ENCODE measurements at regions not wholly inside any gene's neighbourhood (a gene's known extent, or its start where the extent isn't known, plus 50 kb on each side); places are given as distances from the start of the nearest gene placed in this dataset.

- DNase-seq = no peak
Observed at GRCh38 chr13:106916329-106916976, 348.5 kb upstream of the ARGLU1 start.

GRCh38 chr13:106915146-106915545 is 347.2 kb upstream of the ARGLU1 start:
- DNase-seq = no peak

- DNase-seq = no peak
Observed at GRCh38 chr13:106911627-106912026, 343.7 kb upstream of the ARGLU1 start.

DNA sequence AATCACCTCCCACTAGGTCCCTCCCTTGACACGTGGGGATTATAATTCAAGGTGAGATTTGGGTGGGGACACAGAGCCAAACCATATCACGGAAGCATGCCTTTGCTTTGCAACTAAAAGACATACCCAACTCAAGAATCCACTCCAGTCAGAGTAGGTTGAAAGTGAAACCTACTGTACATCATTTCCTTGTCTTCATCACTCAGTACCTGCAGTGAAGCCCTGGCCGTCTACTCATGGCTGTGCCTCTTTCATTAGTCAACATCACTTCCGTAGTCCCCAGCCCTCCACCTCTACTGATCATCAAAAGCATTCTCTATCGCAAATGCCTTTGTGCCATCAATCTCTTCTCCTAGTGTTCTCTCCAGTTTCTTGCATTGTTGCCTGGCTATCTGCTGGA is 343.1 kb upstream of the ARGLU1 start:
- no peak for DNase-seq

- no peak for DNase-seq
Observed at GRCh38 chr13:106906426-106906996, 338.6 kb upstream of the ARGLU1 start.

GRCh38 chr13:106905380-106906162 is 337.6 kb upstream of the ARGLU1 start:
- no peak for DNase-seq

GRCh38 chr13:106899442-106899841 is 331.5 kb upstream of the ARGLU1 start:
- no peak for DNase-seq

GRCh38 chr13:106898231-106898630 is 330.3 kb upstream of the ARGLU1 start:
- DNase-seq = no peak

DNA sequence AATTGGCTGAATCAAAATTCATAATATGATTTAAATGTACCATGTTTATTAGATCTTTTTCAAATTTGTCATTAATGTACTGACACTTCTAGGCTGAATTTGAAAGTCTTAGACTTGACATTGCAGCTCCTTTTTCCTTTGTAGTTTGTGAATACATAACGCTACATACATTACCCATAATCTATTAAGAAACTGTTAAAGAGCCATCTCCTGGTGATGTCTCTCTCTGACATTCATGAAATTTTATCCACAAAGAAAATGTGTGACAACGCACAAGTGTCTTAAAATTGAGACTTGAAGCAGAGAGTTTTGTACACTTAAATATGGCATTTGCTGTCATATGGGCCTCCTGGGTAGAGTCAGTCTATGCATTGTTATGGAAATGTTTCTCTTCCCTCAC is 320.2 kb upstream of the ARGLU1 start:
- no peak for DNase-seq

- DNase-seq = no peak
Observed at GRCh38 chr13:106887686-106888085, 319.7 kb upstream of the ARGLU1 start.

DNA sequence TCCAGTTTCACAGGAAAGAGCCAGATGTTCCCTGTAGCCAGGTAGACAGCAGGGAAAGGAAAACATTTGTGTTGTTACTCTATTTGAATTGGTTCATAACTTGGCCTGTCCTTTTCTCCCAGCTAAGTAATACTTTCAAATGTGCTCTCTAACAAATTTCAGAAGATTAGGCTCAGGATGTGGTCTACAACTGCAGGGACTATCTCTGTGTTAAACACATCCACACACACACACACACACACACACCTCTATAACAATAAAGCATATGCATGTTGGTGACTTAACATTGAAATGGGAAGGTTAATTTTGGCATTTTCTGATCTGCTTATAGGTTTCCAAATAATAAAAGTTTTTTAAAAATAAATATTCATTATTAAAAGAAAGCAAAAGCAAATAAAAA is 316.0 kb upstream of the ARGLU1 start:
- no peak for DNase-seq

DNA sequence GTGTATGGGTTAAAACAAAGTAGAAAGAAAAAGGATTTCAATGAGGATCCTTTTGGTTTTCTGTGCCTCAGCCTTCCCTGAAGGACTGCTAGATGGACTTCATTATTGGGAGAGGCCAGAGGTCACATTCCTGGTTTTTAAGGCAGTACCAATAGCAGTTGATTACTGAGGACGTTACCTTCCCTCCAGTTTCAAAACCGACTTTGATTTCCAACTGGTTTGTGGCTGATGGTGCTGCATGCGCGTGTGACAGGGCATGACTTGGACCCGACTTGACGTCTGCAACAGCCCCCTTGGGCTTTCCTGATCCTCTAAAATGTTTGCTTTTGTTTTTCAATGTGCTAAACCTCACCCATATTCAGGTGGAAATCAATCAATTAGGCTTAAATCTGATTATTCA is 314.3 kb upstream of the ARGLU1 start:
- DNase-seq = no peak

- no peak for DNase-seq
Observed at GRCh38 chr13:106879806-106880205, 311.9 kb upstream of the ARGLU1 start.

- no peak for DNase-seq
Observed at GRCh38 chr13:106874323-106874722, 306.4 kb upstream of the ARGLU1 start.

DNA sequence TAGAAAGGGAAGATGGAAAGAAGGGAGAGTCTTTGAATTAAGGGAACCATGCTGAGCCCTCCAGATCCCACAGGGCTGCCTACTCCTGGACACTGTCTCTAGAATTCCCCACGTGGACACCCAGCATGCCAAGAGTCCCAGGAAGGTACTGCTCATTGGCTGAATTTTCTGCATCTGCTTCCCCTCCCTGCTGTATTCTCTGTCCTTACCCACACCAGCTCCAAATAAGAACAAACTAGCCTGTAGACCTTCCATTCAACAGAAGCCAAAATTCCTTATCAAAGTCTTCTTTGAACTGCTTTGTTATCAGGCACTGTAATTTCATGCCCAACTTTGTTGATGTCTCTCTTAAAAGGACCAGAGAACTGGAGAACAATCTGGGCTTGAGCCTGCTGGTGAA is 305.9 kb upstream of the ARGLU1 start:
- DNase-seq = no peak

- peak; percentile 3 for DNase-seq
Observed at GRCh38 chr13:106867249-106867648, 299.3 kb upstream of the ARGLU1 start.

GRCh38 chr13:106865716-106866440 is 297.9 kb upstream of the ARGLU1 start:
- DNase-seq = peak; percentile 0

GRCh38 chr13:106859533-106859904 is 291.6 kb upstream of the ARGLU1 start:
- no peak for DNase-seq

DNA sequence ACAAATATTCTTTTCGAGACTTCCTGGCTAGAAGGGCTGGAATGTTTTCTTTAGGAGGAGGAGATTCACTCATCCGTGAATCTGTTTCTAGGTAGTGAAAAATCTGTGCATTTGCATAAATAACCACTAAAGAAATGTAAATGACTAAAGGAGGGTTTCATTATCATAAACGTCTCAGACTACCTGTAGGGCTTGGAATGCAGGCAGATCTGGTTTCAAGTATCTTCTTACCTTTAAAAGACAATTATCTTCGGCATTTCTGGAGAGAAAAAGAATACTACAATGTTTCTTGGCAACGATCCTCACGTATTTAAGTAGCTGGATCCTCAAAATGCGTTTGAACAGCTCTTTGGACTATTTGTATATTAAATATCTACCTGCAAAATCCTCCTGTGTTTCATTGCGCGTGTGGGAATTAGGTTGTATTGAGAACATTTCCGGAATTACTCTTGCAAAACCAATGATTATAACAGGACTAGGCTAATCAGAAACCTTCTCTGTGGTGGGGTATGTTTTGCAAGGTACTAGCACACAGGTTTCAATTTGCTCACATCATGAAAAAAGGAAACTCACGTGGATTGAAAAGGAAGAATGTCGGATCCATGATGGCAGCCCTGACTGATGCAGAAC is 291.1 kb upstream of the ARGLU1 start:
- DNase-seq = no peak

DNA sequence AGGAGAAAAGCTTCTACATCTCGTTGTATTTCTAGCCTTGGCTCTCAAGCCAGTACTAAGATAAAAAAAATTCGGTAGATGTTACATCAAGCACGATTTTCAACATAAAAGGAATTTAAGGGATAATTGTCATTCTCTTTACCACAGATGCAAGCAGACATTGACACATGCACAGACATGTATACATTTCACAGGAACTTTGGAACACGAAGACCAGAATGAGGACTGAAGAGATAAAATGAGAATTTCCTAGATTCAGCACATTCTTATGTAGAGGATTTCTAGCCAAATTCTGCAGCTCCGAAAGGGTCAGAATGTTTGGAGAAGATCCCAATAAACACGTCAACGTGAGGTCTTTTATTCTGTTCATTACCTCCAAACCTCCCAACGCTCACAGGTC is 284.5 kb upstream of the ARGLU1 start:
- no peak for DNase-seq

DNA sequence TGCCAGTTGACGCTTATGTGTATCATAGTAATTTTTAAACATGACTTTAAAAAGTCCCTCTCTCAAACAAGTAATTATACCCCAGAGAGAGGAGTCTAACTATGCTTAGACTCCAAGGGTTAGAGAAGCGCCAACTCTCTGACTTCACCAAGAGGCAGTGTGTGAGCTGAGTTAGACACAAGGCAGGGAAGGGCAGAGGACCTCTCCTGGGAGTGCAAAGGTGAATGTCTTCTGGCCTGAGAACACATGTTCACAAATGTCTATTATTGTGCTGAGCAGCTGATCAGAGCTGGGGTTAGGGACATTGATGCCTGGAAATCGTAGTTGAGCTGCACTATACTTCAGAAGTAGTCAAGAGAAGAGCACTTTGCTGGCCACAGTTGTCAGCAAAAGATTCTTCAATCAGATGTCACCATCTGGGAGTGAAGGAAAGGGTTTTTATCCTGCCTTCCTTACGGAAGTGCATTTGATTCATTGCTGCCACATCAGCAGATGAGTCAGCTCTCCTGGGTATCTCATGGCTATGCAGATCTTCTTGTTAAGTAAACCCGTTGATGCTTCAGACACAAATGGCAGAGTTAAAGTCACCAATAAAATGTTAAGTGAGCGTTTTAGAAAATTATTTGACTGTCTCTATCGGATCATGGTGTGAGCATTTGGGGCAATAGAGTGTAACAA is 283.2 kb upstream of the ARGLU1 start:
- no peak for DNase-seq
